Muscle of leg (tissue), 3 donors: ENCODE measurements at regions not wholly inside any gene's neighbourhood (a gene's known extent, or its start where the extent isn't known, plus 50 kb on each side); places are given as distances from the start of the nearest gene placed in this dataset.
"Not testable (repeated sequence)": the region's sequence is repeated elsewhere in the genome, so short reads cannot be mapped to it uniquely, and the experiment has no call there.

Experiments used
- DNase-seq: peaks from one replicate; pipeline ENCODE4 v3.0.0; 2013
- H3K27ac ChIP-seq: one replicate; pipeline ENCODE4 v1.5.1; 2013; ENCODE audit warnings: mild to moderate bottlenecking, low read length, control low read depth
- H3K27me3 ChIP-seq: one replicate; pipeline ENCODE4 v1.6.1; 2013; ENCODE audit warnings: low read length; ENCODE audit not compliant: control insufficient read depth, insufficient read depth
- H3K36me3 ChIP-seq: one replicate; pipeline ENCODE4 v1.6.1; 2013; ENCODE audit warnings: low read length; ENCODE audit not compliant: control insufficient read depth, insufficient read depth
- H3K4me1 ChIP-seq: one replicate; pipeline ENCODE4 v1.6.1; 2013; ENCODE audit warnings: low read length; ENCODE audit not compliant: control insufficient read depth, insufficient read depth
- H3K4me3 ChIP-seq: one replicate; pipeline ENCODE4 v1.5.1; 2013; ENCODE audit warnings: low read length, control low read depth
- H3K9me3 ChIP-seq: replicated peaks from 2 replicates; pipeline ENCODE4 v1.6.1; 2013; ENCODE audit warnings: low read depth, low read length; ENCODE audit not compliant: control insufficient read depth
- WGBS: methylation state at CpG from one replicate; pipeline ENCODE4 v1.1.5; 2013; ENCODE audit warnings: missing lambda C conversion rate; ENCODE audit not compliant: insufficient coverage; 5-methylcytosine and 5-hydroxymethylcytosine counted together

DNA sequence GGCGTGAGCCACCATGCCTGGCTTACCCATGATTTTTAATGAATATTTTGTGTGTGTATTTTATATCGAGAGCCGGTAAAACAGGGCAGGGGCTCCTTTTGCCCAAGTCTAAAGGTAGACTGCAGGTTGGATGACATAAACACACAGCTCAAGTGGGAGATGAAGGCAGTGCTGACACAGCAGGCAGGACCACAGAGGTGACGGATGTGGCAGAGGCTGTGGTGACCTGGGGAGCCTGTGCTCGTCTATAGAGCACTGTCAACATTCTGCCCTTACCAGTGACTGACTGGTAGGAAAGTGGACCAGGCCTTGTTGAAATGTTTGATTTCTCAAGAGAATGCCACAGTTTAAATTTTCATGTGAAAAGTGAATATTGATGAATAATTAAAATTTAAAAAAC is 137.5 kb downstream of the ZFP64 start:
- peaks cover 14% of the 10 kb centered on the region for H3K9me3 ChIP-seq
- no peak for DNase-seq
- WGBS: 93% methylated on average over 3 of the region's 5 CpGs
- no peaks in the 10 kb centered on the region for H3K27me3 ChIP-seq
- no peaks in the 10 kb centered on the region for H3K36me3 ChIP-seq
- no peak overlapping the region for H3K27ac ChIP-seq
- H3K4me3 ChIP-seq: no peak overlapping the region
- H3K4me1 ChIP-seq: no peaks in the 10 kb centered on the region

- Histone ChIP-seq H3K36me3 (no peaks in the 10 kb centered on the region), H3K9me3 (no peaks in the 10 kb centered on the region), H3K27me3 (no peaks in the 10 kb centered on the region), H3K4me1 (no peaks in the 10 kb centered on the region), H3K27ac (no peak overlapping the region), H3K4me3 (no peak overlapping the region)
- DNase-seq: peak; percentile 19
- 22% methylated on average over 4 of the region's 7 CpGs for WGBS
Measured at GRCh38 chr20:52049001-52049731, 142.4 kb downstream of the ZFP64 start.

GRCh38 chr20:52047811-52048764 is 143.5 kb downstream of the ZFP64 start:
- H3K27ac ChIP-seq: no peak overlapping the region
- WGBS: no CpG with 5 or more reads among the region's 19 CpGs

DNA sequence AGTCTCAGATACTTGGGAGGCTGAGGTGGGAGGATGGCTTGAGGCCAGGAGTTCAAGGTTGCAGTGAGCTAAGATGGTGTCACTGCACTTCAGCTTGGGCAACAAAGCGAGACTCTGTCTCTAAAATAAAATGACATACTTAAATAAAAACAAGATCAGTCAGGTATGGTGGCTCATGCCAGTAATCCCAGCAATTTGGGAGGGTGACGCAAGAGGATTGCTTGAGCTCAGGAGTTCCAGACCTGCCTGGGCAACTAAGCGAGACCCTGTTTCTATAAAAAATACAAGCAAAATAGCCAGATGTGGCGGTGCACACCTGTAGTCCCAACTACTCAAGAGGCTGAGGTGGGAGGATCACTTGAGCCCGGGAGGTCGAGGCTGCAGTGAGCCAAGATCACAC is 149.6 kb downstream of the ZFP64 start:
- 93% methylated on average over 3 of the region's 6 CpGs for WGBS
- Histone ChIP-seq H3K36me3 (no peaks in the 10 kb centered on the region), H3K4me3 (no peak overlapping the region), H3K27ac (no peak overlapping the region), H3K4me1 (no peaks in the 10 kb centered on the region), H3K9me3 (no peaks in the 10 kb centered on the region), H3K27me3 (no peaks in the 10 kb centered on the region)
- no peak for DNase-seq

More at GRCh38 chr20:52047811-52048764, 143.5 kb downstream of the ZFP64 start:
- H3K9me3 ChIP-seq: no peaks in the 10 kb centered on the region
- no peaks in the 10 kb centered on the region for H3K36me3 ChIP-seq
- no peak overlapping the region for H3K4me3 ChIP-seq
- no peaks in the 10 kb centered on the region for H3K4me1 ChIP-seq
- peak; percentile 54 for DNase-seq
- no peaks in the 10 kb centered on the region for H3K27me3 ChIP-seq

- H3K4me1 ChIP-seq: no peaks in the 10 kb centered on the region
- H3K27me3 ChIP-seq: no peaks in the 10 kb centered on the region
- no peak for DNase-seq
- no peaks in the 10 kb centered on the region for H3K9me3 ChIP-seq
- H3K4me3 ChIP-seq: no peak overlapping the region
- no peak overlapping the region for H3K27ac ChIP-seq
- WGBS: 60% methylated on average over 2 of the region's 7 CpGs
- no peaks in the 10 kb centered on the region for H3K36me3 ChIP-seq
Measured at GRCh38 chr20:52039790-52040189, 151.8 kb downstream of the ZFP64 start.

DNA sequence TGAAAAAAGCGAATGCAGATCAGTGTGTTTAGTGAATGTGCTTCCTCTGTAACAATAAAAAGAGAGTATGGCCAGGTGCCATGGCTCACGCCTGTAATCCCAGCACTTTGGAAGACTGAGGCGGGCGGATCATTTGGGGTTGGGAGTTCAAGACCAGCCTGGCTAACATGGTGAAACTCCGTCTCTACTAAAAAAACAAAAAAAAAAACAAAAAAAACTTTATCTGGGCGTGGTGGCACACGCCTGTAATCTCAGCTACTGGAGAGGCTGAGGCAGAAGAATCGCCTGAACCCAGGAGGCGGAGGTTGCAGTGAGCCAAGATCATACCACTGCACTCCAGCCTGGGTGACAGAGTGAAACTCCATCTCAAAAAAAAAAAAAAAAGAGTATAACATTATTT is 152.9 kb downstream of the ZFP64 start:
- not testable (repeated sequence) for H3K36me3 ChIP-seq, DNase-seq, H3K9me3 ChIP-seq, H3K27ac ChIP-seq, H3K27me3 ChIP-seq, H3K4me3 ChIP-seq, H3K4me1 ChIP-seq
- 100% methylated on average over 1 of the region's 9 CpGs for WGBS

- H3K27me3 ChIP-seq: no peaks in the 10 kb centered on the region
- WGBS: 50% methylated on average over 2 of the region's 5 CpGs
- H3K4me1 ChIP-seq: no peaks in the 10 kb centered on the region
- no peak overlapping the region for H3K4me3 ChIP-seq
- no peak for DNase-seq
- H3K9me3 ChIP-seq: no peaks in the 10 kb centered on the region
- H3K36me3 ChIP-seq: no peaks in the 10 kb centered on the region
- H3K27ac ChIP-seq: no peak overlapping the region
Measured at GRCh38 chr20:52037370-52037769, 154.2 kb downstream of the ZFP64 start.

DNA sequence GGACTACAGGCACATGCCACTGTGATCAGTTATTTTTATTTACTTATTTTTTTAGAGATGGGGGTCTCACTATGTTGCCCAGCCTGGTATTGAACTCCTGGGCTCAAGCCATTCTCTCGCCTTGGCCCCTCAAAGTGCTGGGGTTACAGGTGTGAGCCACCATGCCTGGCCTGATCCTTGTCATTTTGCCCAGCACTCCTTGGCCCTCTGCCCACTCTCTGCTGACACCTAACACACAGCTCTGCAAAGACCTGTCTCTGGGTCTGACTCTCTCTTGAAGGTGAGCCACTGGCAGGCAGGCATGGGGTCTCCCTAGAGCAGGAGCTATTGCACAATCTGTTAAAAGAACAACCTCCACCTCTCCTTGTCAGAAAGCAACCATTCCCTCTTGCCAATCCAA is 155.6 kb downstream of the ZFP64 start:
- no peak for DNase-seq
- peaks cover 5% of the 10 kb centered on the region for H3K4me1 ChIP-seq
- WGBS: no CpG with 5 or more reads among the region's 1 CpG
- H3K27me3 ChIP-seq: no peaks in the 10 kb centered on the region
- H3K4me3 ChIP-seq: no peak overlapping the region
- H3K27ac ChIP-seq: no peak overlapping the region
- no peaks in the 10 kb centered on the region for H3K9me3 ChIP-seq
- H3K36me3 ChIP-seq: no peaks in the 10 kb centered on the region

DNA sequence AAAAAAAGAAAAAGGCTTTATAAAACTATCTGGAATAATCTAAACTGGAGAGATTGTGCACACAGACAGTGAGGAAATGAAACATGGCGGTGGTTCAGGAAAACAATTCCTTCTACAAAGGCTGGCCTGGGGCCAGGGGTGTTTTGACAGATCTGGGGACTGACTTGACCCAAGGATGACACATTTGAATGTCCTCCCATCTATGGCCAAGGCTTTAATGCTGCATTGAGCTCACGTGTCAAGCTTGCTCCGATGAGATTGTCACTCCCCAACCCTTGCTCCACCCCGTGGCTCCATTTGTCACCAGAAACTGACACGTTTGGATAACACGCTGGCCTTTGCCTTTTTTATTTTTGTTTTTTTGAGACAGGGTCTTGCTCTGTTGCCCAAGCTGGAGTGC is 156.1 kb downstream of the ZFP64 start:
- no peaks in the 10 kb centered on the region for H3K27me3 ChIP-seq
- peaks cover 5% of the 10 kb centered on the region for H3K4me1 ChIP-seq
- DNase-seq: no peak
- no peak overlapping the region for H3K27ac ChIP-seq
- WGBS: 72% methylated on average over 6 of the region's 6 CpGs
- H3K9me3 ChIP-seq: no peaks in the 10 kb centered on the region
- H3K36me3 ChIP-seq: no peaks in the 10 kb centered on the region
- no peak overlapping the region for H3K4me3 ChIP-seq

GRCh38 chr20:52034581-52034980 is 157.0 kb downstream of the ZFP64 start:
- Histone ChIP-seq H3K9me3 (no peaks in the 10 kb centered on the region), H3K27ac (no peak overlapping the region), H3K4me3 (no peak overlapping the region), H3K27me3 (no peaks in the 10 kb centered on the region), H3K4me1 (peaks cover 5% of the 10 kb centered on the region), H3K36me3 (no peaks in the 10 kb centered on the region)
- 86% methylated on average over 5 of the region's 9 CpGs for WGBS
- DNase-seq: no peak
